ENCODE measurements at regions not wholly inside any gene's neighbourhood (a gene's known extent, or its start where the extent isn't known, plus 50 kb on each side); places are given as distances from the start of the nearest gene placed in this dataset.
"Not testable (repeated sequence)": the region's sequence is repeated elsewhere in the genome, so short reads cannot be mapped to it uniquely, and the experiment has no call there.

DNA sequence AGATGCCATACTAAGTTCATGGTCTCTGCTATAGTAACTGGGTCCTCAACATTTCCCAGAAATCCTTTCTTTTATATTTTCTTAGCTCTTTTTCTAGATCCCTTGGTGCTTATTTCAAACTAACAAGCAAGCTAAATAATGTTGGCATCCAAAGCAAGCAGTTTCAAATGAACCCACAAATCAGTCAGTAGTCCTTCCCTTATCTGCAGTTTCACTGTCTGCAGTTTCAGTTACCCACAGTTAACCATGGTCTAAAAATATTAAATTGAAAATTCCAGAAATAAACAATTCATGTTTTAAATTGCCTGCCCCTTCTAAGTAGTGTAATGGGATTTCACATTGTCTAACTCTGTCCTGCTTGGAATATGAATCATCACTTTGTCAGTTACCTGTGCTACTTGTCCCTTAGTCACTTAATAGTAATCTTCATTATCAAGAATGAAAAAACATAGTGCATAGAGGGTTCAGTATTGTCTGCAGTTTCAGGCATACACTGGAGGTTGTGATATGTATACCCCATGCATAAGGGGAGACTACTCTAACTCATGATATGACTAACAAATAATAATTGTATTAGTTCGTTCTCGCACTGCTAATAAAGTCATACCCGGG is 633.7 kb downstream of the MECOM start:
- no peak overlapping the region for H3K27ac ChIP-seq (ENCODE audit: low read depth, low read length)
- no peaks in the 10 kb centered on the region for H3K36me3 ChIP-seq (ENCODE audit: control insufficient read depth in 1 of 2, insufficient read depth in 2 of 2, low read length in 2 of 2)
- H3K4me1 ChIP-seq (ENCODE audit: control insufficient read depth in 1 of 2, insufficient read depth in 2 of 2, low read length in 2 of 2) = peaks cover 4 to 15% of the 10 kb centered on the region in 2 donors
- no peaks in the 10 kb centered on the region for H3K27me3 ChIP-seq (ENCODE audit: control insufficient read depth in 1 of 2, insufficient read depth in 2 of 2, low read length in 2 of 2)
- no peaks in the 10 kb centered on the region for H3K9me3 ChIP-seq (ENCODE audit: control insufficient read depth in 1 of 2, low read length in 2 of 2)
- H3K9ac ChIP-seq (ENCODE audit: low read depth in 1 of 2, low read length in 2 of 2) = no peak overlapping the region
- no peak overlapping the region for H3K4me3 ChIP-seq (ENCODE audit: low read depth in 1 of 2, low read length in 2 of 2)

GRCh38 chr3:169028716-169029115 is 634.8 kb downstream of the MECOM start:
- Histone ChIP-seq H3K9ac (ENCODE audit: low read depth in 1 of 2, low read length in 2 of 2) (no peak overlapping the region), H3K4me3 (ENCODE audit: low read depth in 1 of 2, low read length in 2 of 2) (no peak overlapping the region), H3K9me3 (ENCODE audit: control insufficient read depth in 1 of 2, low read length in 2 of 2) (no peaks in the 10 kb centered on the region), H3K27me3 (ENCODE audit: control insufficient read depth in 1 of 2, insufficient read depth in 2 of 2, low read length in 2 of 2) (no peaks in the 10 kb centered on the region), H3K27ac (ENCODE audit: low read depth, low read length) (no peak overlapping the region), H3K4me1 (ENCODE audit: control insufficient read depth in 1 of 2, insufficient read depth in 2 of 2, low read length in 2 of 2) (peaks cover 4 to 15% of the 10 kb centered on the region in 2 donors), H3K36me3 (ENCODE audit: control insufficient read depth in 1 of 2, insufficient read depth in 2 of 2, low read length in 2 of 2) (no peaks in the 10 kb centered on the region)

GRCh38 chr3:169026543-169027182 is 636.8 kb downstream of the MECOM start:
- no peaks in the 10 kb centered on the region for H3K9me3 ChIP-seq (ENCODE audit: control insufficient read depth in 1 of 2, low read length in 2 of 2)
- no peaks in the 10 kb centered on the region for H3K27me3 ChIP-seq (ENCODE audit: control insufficient read depth in 1 of 2, insufficient read depth in 2 of 2, low read length in 2 of 2)
- H3K36me3 ChIP-seq (ENCODE audit: control insufficient read depth in 1 of 2, insufficient read depth in 2 of 2, low read length in 2 of 2) = no peaks in the 10 kb centered on the region
- H3K4me3 ChIP-seq (ENCODE audit: low read depth in 1 of 2, low read length in 2 of 2) = peak overlapping the region in 1 of 2 donors; percentile 50
- no peak overlapping the region for H3K9ac ChIP-seq (ENCODE audit: low read depth in 1 of 2, low read length in 2 of 2)
- peaks cover 4 to 15% of the 10 kb centered on the region in 2 donors for H3K4me1 ChIP-seq (ENCODE audit: control insufficient read depth in 1 of 2, insufficient read depth in 2 of 2, low read length in 2 of 2)
- no peak overlapping the region for H3K27ac ChIP-seq (ENCODE audit: low read depth, low read length)

- Histone ChIP-seq H3K27ac (ENCODE audit: low read depth, low read length) (no peak overlapping the region), H3K4me3 (ENCODE audit: low read depth in 1 of 2, low read length in 2 of 2) (no peak overlapping the region), H3K9me3 (ENCODE audit: control insufficient read depth in 1 of 2, low read length in 2 of 2) (no peaks in the 10 kb centered on the region), H3K4me1 (ENCODE audit: control insufficient read depth in 1 of 2, insufficient read depth in 2 of 2, low read length in 2 of 2) (peaks cover 4 to 15% of the 10 kb centered on the region in 2 donors), H3K27me3 (ENCODE audit: control insufficient read depth in 1 of 2, insufficient read depth in 2 of 2, low read length in 2 of 2) (no peaks in the 10 kb centered on the region), H3K36me3 (ENCODE audit: control insufficient read depth in 1 of 2, insufficient read depth in 2 of 2, low read length in 2 of 2) (no peaks in the 10 kb centered on the region), H3K9ac (ENCODE audit: low read depth in 1 of 2, low read length in 2 of 2) (no peak overlapping the region)
Measured at GRCh38 chr3:169022457-169022856, 641.1 kb downstream of the MECOM start.

DNA sequence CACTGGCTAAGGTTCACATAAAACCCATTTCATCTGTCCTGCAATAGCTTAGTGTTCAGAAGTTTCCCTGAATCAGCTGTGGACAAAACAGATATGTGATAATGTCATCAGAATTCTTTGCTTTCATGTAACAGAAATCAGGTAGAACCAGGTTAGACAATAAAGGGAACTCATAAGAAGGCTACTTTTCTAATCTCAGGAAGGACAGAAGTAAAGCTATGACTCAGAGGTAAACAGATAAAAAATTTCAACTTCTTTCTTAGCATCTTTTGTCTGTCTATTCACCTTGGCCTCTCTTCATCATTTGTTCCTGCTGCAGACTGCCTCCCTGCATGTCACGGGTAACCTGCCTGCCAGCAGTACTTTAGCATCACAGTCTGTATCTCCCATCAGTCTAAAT is 643.1 kb downstream of the MECOM start:
- H3K36me3 ChIP-seq (ENCODE audit: control insufficient read depth in 1 of 2, insufficient read depth in 2 of 2, low read length in 2 of 2) = no peaks in the 10 kb centered on the region
- H3K4me3 ChIP-seq (ENCODE audit: low read depth in 1 of 2, low read length in 2 of 2) = no peak overlapping the region
- no peaks in the 10 kb centered on the region for H3K4me1 ChIP-seq (ENCODE audit: control insufficient read depth in 1 of 2, insufficient read depth in 2 of 2, low read length in 2 of 2)
- no peak overlapping the region for H3K9ac ChIP-seq (ENCODE audit: low read depth in 1 of 2, low read length in 2 of 2)
- no peak overlapping the region for H3K27ac ChIP-seq (ENCODE audit: low read depth, low read length)
- H3K9me3 ChIP-seq (ENCODE audit: control insufficient read depth in 1 of 2, low read length in 2 of 2) = no peaks in the 10 kb centered on the region
- H3K27me3 ChIP-seq (ENCODE audit: control insufficient read depth in 1 of 2, insufficient read depth in 2 of 2, low read length in 2 of 2) = no peaks in the 10 kb centered on the region

GRCh38 chr3:169009453-169009852 is 654.1 kb downstream of the MECOM start:
- H3K36me3 ChIP-seq (ENCODE audit: control insufficient read depth in 1 of 2, insufficient read depth in 2 of 2, low read length in 2 of 2) = no peaks in the 10 kb centered on the region
- H3K4me1 ChIP-seq (ENCODE audit: control insufficient read depth in 1 of 2, insufficient read depth in 2 of 2, low read length in 2 of 2) = no peaks in the 10 kb centered on the region
- no peak overlapping the region for H3K4me3 ChIP-seq (ENCODE audit: low read depth in 1 of 2, low read length in 2 of 2)
- H3K27me3 ChIP-seq (ENCODE audit: control insufficient read depth in 1 of 2, insufficient read depth in 2 of 2, low read length in 2 of 2) = no peaks in the 10 kb centered on the region
- H3K9ac ChIP-seq (ENCODE audit: low read depth in 1 of 2, low read length in 2 of 2) = no peak overlapping the region
- no peak overlapping the region for H3K27ac ChIP-seq (ENCODE audit: low read depth, low read length)
- H3K9me3 ChIP-seq (ENCODE audit: control insufficient read depth in 1 of 2, low read length in 2 of 2) = no peaks in the 10 kb centered on the region

GRCh38 chr3:169008776-169009358 is 654.6 kb downstream of the MECOM start:
- H3K4me3 ChIP-seq (ENCODE audit: low read depth in 1 of 2, low read length in 2 of 2) = no peak overlapping the region
- no peaks in the 10 kb centered on the region for H3K9me3 ChIP-seq (ENCODE audit: control insufficient read depth in 1 of 2, low read length in 2 of 2)
- no peaks in the 10 kb centered on the region for H3K27me3 ChIP-seq (ENCODE audit: control insufficient read depth in 1 of 2, insufficient read depth in 2 of 2, low read length in 2 of 2)
- no peak overlapping the region for H3K27ac ChIP-seq (ENCODE audit: low read depth, low read length)
- no peaks in the 10 kb centered on the region for H3K4me1 ChIP-seq (ENCODE audit: control insufficient read depth in 1 of 2, insufficient read depth in 2 of 2, low read length in 2 of 2)
- no peaks in the 10 kb centered on the region for H3K36me3 ChIP-seq (ENCODE audit: control insufficient read depth in 1 of 2, insufficient read depth in 2 of 2, low read length in 2 of 2)
- H3K9ac ChIP-seq (ENCODE audit: low read depth in 1 of 2, low read length in 2 of 2) = no peak overlapping the region

DNA sequence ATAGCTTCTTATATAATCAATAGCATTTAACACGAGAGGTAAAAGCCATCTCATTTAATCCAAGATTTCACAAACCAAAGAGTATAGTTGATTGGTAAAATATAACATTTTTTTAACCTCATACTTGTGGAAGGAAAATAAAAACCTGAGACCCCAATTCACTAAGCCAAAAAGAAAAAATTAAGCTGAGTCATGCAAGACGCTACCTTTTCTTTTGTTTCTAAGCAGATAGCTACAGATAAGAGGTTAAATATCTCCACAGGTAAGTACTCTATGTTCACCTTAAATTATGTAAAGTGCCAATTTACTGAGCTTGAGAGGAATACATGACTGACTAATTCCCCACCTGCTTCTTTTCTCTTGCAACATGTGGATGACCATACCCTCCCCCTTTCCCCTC is 656.4 kb downstream of the MECOM start:
- no peaks in the 10 kb centered on the region for H3K4me1 ChIP-seq (ENCODE audit: control insufficient read depth in 1 of 2, insufficient read depth in 2 of 2, low read length in 2 of 2)
- no peaks in the 10 kb centered on the region for H3K9me3 ChIP-seq (ENCODE audit: control insufficient read depth in 1 of 2, low read length in 2 of 2)
- no peak overlapping the region for H3K9ac ChIP-seq (ENCODE audit: low read depth in 1 of 2, low read length in 2 of 2)
- no peak overlapping the region for H3K27ac ChIP-seq (ENCODE audit: low read depth, low read length)
- no peaks in the 10 kb centered on the region for H3K27me3 ChIP-seq (ENCODE audit: control insufficient read depth in 1 of 2, insufficient read depth in 2 of 2, low read length in 2 of 2)
- H3K4me3 ChIP-seq (ENCODE audit: low read depth in 1 of 2, low read length in 2 of 2) = no peak overlapping the region
- H3K36me3 ChIP-seq (ENCODE audit: control insufficient read depth in 1 of 2, insufficient read depth in 2 of 2, low read length in 2 of 2) = no peaks in the 10 kb centered on the region

DNA sequence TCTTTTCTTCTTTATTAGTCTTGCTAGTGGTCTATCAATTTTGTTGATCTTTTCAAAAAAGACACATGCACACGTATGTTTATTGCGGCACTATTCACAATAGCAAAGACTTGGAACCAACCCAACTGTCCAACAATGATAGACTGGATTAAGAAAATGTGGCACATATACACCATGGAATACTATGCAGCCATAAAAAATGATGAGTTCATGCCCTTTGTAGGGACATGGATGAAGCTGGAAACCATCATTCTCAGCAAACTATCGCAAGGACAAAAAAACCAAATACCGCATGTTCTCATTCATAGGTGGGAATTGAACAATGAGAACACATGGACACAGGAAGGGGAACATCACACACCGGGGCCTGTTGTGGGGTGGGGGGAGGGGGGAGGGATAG is 657.1 kb downstream of the MECOM start:
- not testable (repeated sequence) for H3K9me3 ChIP-seq (ENCODE audit: control insufficient read depth in 1 of 2, low read length in 2 of 2); H3K4me1 ChIP-seq (ENCODE audit: control insufficient read depth in 1 of 2, insufficient read depth in 2 of 2, low read length in 2 of 2); H3K9ac ChIP-seq (ENCODE audit: low read depth in 1 of 2, low read length in 2 of 2); H3K27ac ChIP-seq (ENCODE audit: low read depth, low read length); H3K36me3 ChIP-seq (ENCODE audit: control insufficient read depth in 1 of 2, insufficient read depth in 2 of 2, low read length in 2 of 2); H3K4me3 ChIP-seq (ENCODE audit: low read depth in 1 of 2, low read length in 2 of 2); H3K27me3 ChIP-seq (ENCODE audit: control insufficient read depth in 1 of 2, insufficient read depth in 2 of 2, low read length in 2 of 2)

- H3K9ac ChIP-seq (ENCODE audit: low read depth in 1 of 2, low read length in 2 of 2) = no peak overlapping the region
- H3K4me3 ChIP-seq (ENCODE audit: low read depth in 1 of 2, low read length in 2 of 2) = no peak overlapping the region
- H3K4me1 ChIP-seq (ENCODE audit: control insufficient read depth in 1 of 2, insufficient read depth in 2 of 2, low read length in 2 of 2) = no peaks in the 10 kb centered on the region
- no peak overlapping the region for H3K27ac ChIP-seq (ENCODE audit: low read depth, low read length)
- H3K36me3 ChIP-seq (ENCODE audit: control insufficient read depth in 1 of 2, insufficient read depth in 2 of 2, low read length in 2 of 2) = no peaks in the 10 kb centered on the region
- H3K27me3 ChIP-seq (ENCODE audit: control insufficient read depth in 1 of 2, insufficient read depth in 2 of 2, low read length in 2 of 2) = no peaks in the 10 kb centered on the region
- H3K9me3 ChIP-seq (ENCODE audit: control insufficient read depth in 1 of 2, low read length in 2 of 2) = no peaks in the 10 kb centered on the region
Measured at GRCh38 chr3:169002689-169003088, 660.8 kb downstream of the MECOM start.

Data from duodenal mucosa (tissue), 2 donors.